T-helper 1 cell treated with Interleukin-12 subunit alpha and Interleukin-12 subunit beta and Interleukin-4 antibody, amounts not matched to agents 30 μg/mL and 1 μg/mL, for 36 hours (primary cell): ENCODE measurements at regions not wholly inside any gene's neighbourhood (a gene's known extent, or its start where the extent isn't known, plus 50 kb on each side); places are given as distances from the start of the nearest gene placed in this dataset.

Experiments used
- H3K27ac Mint-ChIP-seq: one replicate; pipeline ENCODE4 v1.8.0; 2021; ENCODE audit warnings: mild to moderate bottlenecking, mixed read lengths
- H3K27me3 Mint-ChIP-seq: one replicate; pipeline ENCODE4 v1.8.0; 2021; ENCODE audit warnings: low read depth, mixed read lengths
- H3K36me3 Mint-ChIP-seq: one replicate; pipeline ENCODE4 v1.8.0; 2021; ENCODE audit warnings: low read depth, mixed read lengths
- H3K4me1 Mint-ChIP-seq: one replicate; pipeline ENCODE4 v1.8.0; 2021; ENCODE audit warnings: low read depth, mixed read lengths
- H3K4me3 Mint-ChIP-seq: one replicate; pipeline ENCODE4 v1.8.0; 2021; ENCODE audit warnings: mild to moderate bottlenecking, moderate library complexity, mixed read lengths
- H3K9me3 Mint-ChIP-seq: one replicate; pipeline ENCODE4 v1.8.0; 2021; ENCODE audit warnings: mixed read lengths

GRCh38 chr22:34294476-34294875 is 374.2 kb upstream of the LARGE1 start:
- no peaks in the 10 kb centered on the region for H3K27me3 Mint-ChIP-seq
- no peaks in the 10 kb centered on the region for H3K36me3 Mint-ChIP-seq
- H3K4me3 Mint-ChIP-seq, result no peak overlapping the region
- H3K27ac Mint-ChIP-seq, result no peak overlapping the region
- no peaks in the 10 kb centered on the region for H3K4me1 Mint-ChIP-seq
- H3K9me3 Mint-ChIP-seq, result no peaks in the 10 kb centered on the region

- H3K27me3 Mint-ChIP-seq, result no peaks in the 10 kb centered on the region
- H3K4me1 Mint-ChIP-seq, result no peaks in the 10 kb centered on the region
- H3K4me3 Mint-ChIP-seq, result no peak overlapping the region
- H3K9me3 Mint-ChIP-seq, result no peaks in the 10 kb centered on the region
- no peak overlapping the region for H3K27ac Mint-ChIP-seq
- no peaks in the 10 kb centered on the region for H3K36me3 Mint-ChIP-seq
Observed at GRCh38 chr22:34294986-34295385, 374.7 kb upstream of the LARGE1 start.

- Mint-ChIP-seq H3K27ac (no peak overlapping the region), H3K4me3 (no peak overlapping the region), H3K4me1 (no peaks in the 10 kb centered on the region), H3K9me3 (no peaks in the 10 kb centered on the region), H3K27me3 (no peaks in the 10 kb centered on the region), H3K36me3 (no peaks in the 10 kb centered on the region)
Observed at GRCh38 chr22:34296461-34296860, 376.2 kb upstream of the LARGE1 start.

- Mint-ChIP-seq H3K27ac (no peak overlapping the region), H3K36me3 (no peaks in the 10 kb centered on the region), H3K9me3 (no peaks in the 10 kb centered on the region), H3K27me3 (no peaks in the 10 kb centered on the region), H3K4me1 (no peaks in the 10 kb centered on the region), H3K4me3 (no peak overlapping the region)
Observed at GRCh38 chr22:34297536-34298120, 377.4 kb upstream of the LARGE1 start.

- Mint-ChIP-seq H3K4me1 (no peaks in the 10 kb centered on the region), H3K27ac (no peak overlapping the region), H3K36me3 (no peaks in the 10 kb centered on the region)
Observed at GRCh38 chr22:34299496-34299895, 379.2 kb upstream of the LARGE1 start.

GRCh38 chr22:34301569-34301968 is 381.3 kb upstream of the LARGE1 start:
- Mint-ChIP-seq H3K27me3 (no peaks in the 10 kb centered on the region), H3K4me1 (no peaks in the 10 kb centered on the region), H3K36me3 (no peaks in the 10 kb centered on the region), H3K9me3 (peaks cover 13% of the 10 kb centered on the region), H3K27ac (no peak overlapping the region), H3K4me3 (no peak overlapping the region)

More at GRCh38 chr22:34299496-34299895, 379.2 kb upstream of the LARGE1 start:
- no peaks in the 10 kb centered on the region for H3K27me3 Mint-ChIP-seq
- no peak overlapping the region for H3K4me3 Mint-ChIP-seq
- H3K9me3 Mint-ChIP-seq, result peaks cover 5% of the 10 kb centered on the region

- no peaks in the 10 kb centered on the region for H3K27me3 Mint-ChIP-seq
- no peak overlapping the region for H3K27ac Mint-ChIP-seq
- peaks cover 22% of the 10 kb centered on the region for H3K9me3 Mint-ChIP-seq
- no peaks in the 10 kb centered on the region for H3K36me3 Mint-ChIP-seq
- no peak overlapping the region for H3K4me3 Mint-ChIP-seq
- H3K4me1 Mint-ChIP-seq, result no peaks in the 10 kb centered on the region
Observed at GRCh38 chr22:34303656-34304055, 383.4 kb upstream of the LARGE1 start.

GRCh38 chr22:34306361-34306760 is 386.1 kb upstream of the LARGE1 start:
- peaks cover 25% of the 10 kb centered on the region for H3K9me3 Mint-ChIP-seq
- H3K36me3 Mint-ChIP-seq, result no peaks in the 10 kb centered on the region
- H3K27ac Mint-ChIP-seq, result no peak overlapping the region
- no peaks in the 10 kb centered on the region for H3K4me1 Mint-ChIP-seq
- H3K4me3 Mint-ChIP-seq, result no peak overlapping the region
- H3K27me3 Mint-ChIP-seq, result no peaks in the 10 kb centered on the region

GRCh38 chr22:34308101-34308500 is 387.8 kb upstream of the LARGE1 start:
- H3K4me1 Mint-ChIP-seq, result no peaks in the 10 kb centered on the region
- no peaks in the 10 kb centered on the region for H3K27me3 Mint-ChIP-seq
- no peaks in the 10 kb centered on the region for H3K36me3 Mint-ChIP-seq
- no peak overlapping the region for H3K4me3 Mint-ChIP-seq
- no peak overlapping the region for H3K27ac Mint-ChIP-seq
- H3K9me3 Mint-ChIP-seq, result peaks cover 27% of the 10 kb centered on the region

GRCh38 chr22:34319346-34319745 is 399.1 kb upstream of the LARGE1 start:
- no peaks in the 10 kb centered on the region for H3K36me3 Mint-ChIP-seq
- no peak overlapping the region for H3K27ac Mint-ChIP-seq
- H3K4me3 Mint-ChIP-seq, result no peak overlapping the region
- peaks cover 23% of the 10 kb centered on the region for H3K9me3 Mint-ChIP-seq
- no peaks in the 10 kb centered on the region for H3K27me3 Mint-ChIP-seq
- H3K4me1 Mint-ChIP-seq, result no peaks in the 10 kb centered on the region

- H3K27ac Mint-ChIP-seq, result no peak overlapping the region
- no peaks in the 10 kb centered on the region for H3K4me1 Mint-ChIP-seq
- H3K9me3 Mint-ChIP-seq, result peaks cover 10% of the 10 kb centered on the region
- H3K4me3 Mint-ChIP-seq, result no peak overlapping the region
- H3K36me3 Mint-ChIP-seq, result no peaks in the 10 kb centered on the region
- no peaks in the 10 kb centered on the region for H3K27me3 Mint-ChIP-seq
Observed at GRCh38 chr22:34324763-34325162, 404.5 kb upstream of the LARGE1 start.

GRCh38 chr22:34326901-34327300 is 406.6 kb upstream of the LARGE1 start:
- no peaks in the 10 kb centered on the region for H3K4me1 Mint-ChIP-seq
- no peaks in the 10 kb centered on the region for H3K36me3 Mint-ChIP-seq
- H3K9me3 Mint-ChIP-seq, result peaks cover 10% of the 10 kb centered on the region

GRCh38 chr22:34330432-34330831 is 410.2 kb upstream of the LARGE1 start:
- Mint-ChIP-seq H3K27ac (no peak overlapping the region), H3K9me3 (peaks cover 25% of the 10 kb centered on the region), H3K36me3 (no peaks in the 10 kb centered on the region), H3K4me3 (no peak overlapping the region), H3K27me3 (no peaks in the 10 kb centered on the region), H3K4me1 (no peaks in the 10 kb centered on the region)

More at GRCh38 chr22:34326901-34327300, 406.6 kb upstream of the LARGE1 start:
- no peak overlapping the region for H3K4me3 Mint-ChIP-seq
- no peak overlapping the region for H3K27ac Mint-ChIP-seq
- no peaks in the 10 kb centered on the region for H3K27me3 Mint-ChIP-seq

GRCh38 chr22:34333285-34333684 is 413.0 kb upstream of the LARGE1 start:
- Mint-ChIP-seq H3K9me3 (peaks cover 38% of the 10 kb centered on the region), H3K27ac (no peak overlapping the region), H3K4me1 (no peaks in the 10 kb centered on the region), H3K36me3 (no peaks in the 10 kb centered on the region), H3K27me3 (no peaks in the 10 kb centered on the region), H3K4me3 (no peak overlapping the region)

- Mint-ChIP-seq H3K4me3 (no peak overlapping the region), H3K27me3 (no peaks in the 10 kb centered on the region), H3K36me3 (no peaks in the 10 kb centered on the region), H3K27ac (no peak overlapping the region), H3K4me1 (no peaks in the 10 kb centered on the region), H3K9me3 (peaks cover 47% of the 10 kb centered on the region)
Observed at GRCh38 chr22:34334893-34335292, 414.6 kb upstream of the LARGE1 start.

- Mint-ChIP-seq H3K36me3 (no peaks in the 10 kb centered on the region), H3K9me3 (peaks cover 8% of the 10 kb centered on the region), H3K4me3 (no peak overlapping the region), H3K4me1 (no peaks in the 10 kb centered on the region), H3K27ac (no peak overlapping the region), H3K27me3 (no peaks in the 10 kb centered on the region)
Observed at GRCh38 chr22:34344702-34345101, 424.4 kb upstream of the LARGE1 start.
